CD14-positive monocyte (primary cell): ENCODE measurements at regions not wholly inside any gene's neighbourhood (a gene's known extent, or its start where the extent isn't known, plus 50 kb on each side); places are given as distances from the start of the nearest gene placed in this dataset.
"Not testable (repeated sequence)": the region's sequence is repeated elsewhere in the genome, so short reads cannot be mapped to it uniquely, and the experiment has no call there.

ENCODE experiments used
- DNase-seq, 3 donors: peaks; one replicate each; pipeline ENCODE4 v3.0.0-alpha.2; 2011 to 2022
- H2AFZ ChIP-seq: 2 replicates; pipeline ENCODE4 v1.6.0; 2012; ENCODE audit warnings: mild to moderate bottlenecking, low read depth, low read length, inconsistent platforms; ENCODE audit not compliant: insufficient read depth, poor library complexity, severe bottlenecking
- H3K27ac ChIP-seq, 2 donors: 1 replicate in 1 of 2; 2 replicates in 1 of 2; pipeline ENCODE4 v1.5.1; 2012 to 2013; ENCODE audit warnings: low read length in 2 of 2, control low read depth in 1 of 2, inconsistent platforms in 1 of 2, low read depth in 1 of 2, mild to moderate bottlenecking in 1 of 2
- H3K27me3 ChIP-seq, 2 donors: one replicate each; pipeline versions ENCODE4 v1.6.0 to v1.6.1; 2011 to 2013; ENCODE audit warnings: low read length in 2 of 2; ENCODE audit not compliant: control insufficient read depth in 2 of 2, insufficient read depth in 2 of 2
- H3K36me3 ChIP-seq, 2 donors: replicated peaks in 1 of 2; 1 replicate in 1 of 2; 2 replicates in 1 of 2; pipeline versions ENCODE4 v1.5.1 to v1.6.1; 2012 to 2013; ENCODE audit warnings: low read length in 2 of 2, control low read depth in 1 of 2, inconsistent platforms in 1 of 2, mild to moderate bottlenecking in 1 of 2; ENCODE audit not compliant: insufficient read depth in 2 of 2, control insufficient read depth in 1 of 2
- H3K4me1 ChIP-seq, 2 donors: 1 replicate in 1 of 2; 2 replicates in 1 of 2; pipeline versions ENCODE4 v1.5.1 to v1.6.1; 2012 to 2013; ENCODE audit warnings: low read length in 2 of 2, control low read depth in 1 of 2, inconsistent platforms in 1 of 2, mild to moderate bottlenecking in 1 of 2, moderate library complexity in 1 of 2; ENCODE audit not compliant: insufficient read depth in 2 of 2, control insufficient read depth in 1 of 2
- H3K4me2 ChIP-seq: replicated peaks from 2 replicates; pipeline ENCODE3; 2012; ENCODE audit warnings: low read length, moderate library complexity, mild to moderate bottlenecking; ENCODE audit not compliant: poor library complexity, severe bottlenecking; ENCODE audit errors: extremely low read depth
- H3K4me3 ChIP-seq, 3 experiments: fragments of 200-600 bp in 1 of 3; sonication (generic) in 1 of 3; replicated peaks in 1 of 3; 1 replicate in 2 of 3; 2 replicates in 1 of 3; pipeline ENCODE4 v1.5.1; 2011 to 2013; ENCODE audit warnings: low read length in 3 of 3, mild to moderate bottlenecking in 3 of 3, control low read depth in 2 of 3, low read depth in 2 of 3, inconsistent platforms in 1 of 3, moderate library complexity in 1 of 3
- H3K79me2 ChIP-seq: 2 replicates; pipeline ENCODE4 v1.6.0; 2012; ENCODE audit warnings: mild to moderate bottlenecking, control low read depth, inconsistent platforms, low read length, moderate library complexity; ENCODE audit not compliant: insufficient read depth
- H3K9ac ChIP-seq: 2 replicates; pipeline ENCODE4 v1.6.0; 2017; ENCODE audit warnings: low read length, mild to moderate bottlenecking; ENCODE audit not compliant: insufficient read depth, poor library complexity, severe bottlenecking
- H3K9me3 ChIP-seq, 2 donors: replicated peaks in 1 of 2; 1 replicate in 1 of 2; 2 replicates in 1 of 2; pipeline versions ENCODE4 v1.5.1 to v1.6.1; 2012 to 2013; ENCODE audit warnings: low read length in 2 of 2, control low read depth in 1 of 2; ENCODE audit not compliant: control insufficient read depth in 1 of 2, insufficient read depth in 1 of 2
- H4K20me1 ChIP-seq: 2 replicates; pipeline ENCODE4 v1.6.0; 2012; ENCODE audit warnings: mild to moderate bottlenecking, low read length, control low read depth, moderate library complexity; ENCODE audit not compliant: insufficient read depth
- H3K27ac Mint-ChIP-seq, 7 donors: one replicate each; pipeline ENCODE4 v1.8.0; 2020; ENCODE audit warnings: mild to moderate bottlenecking in 7 of 7, mixed read lengths in 7 of 7, moderate library complexity in 6 of 7, inconsistent platforms in 2 of 7
- H3K27me3 Mint-ChIP-seq, 3 donors: one replicate each; pipeline ENCODE4 v1.8.0; 2021 to 2022; ENCODE audit warnings: low read depth in 3 of 3, mild to moderate bottlenecking in 3 of 3, mixed read lengths in 3 of 3, moderate library complexity in 3 of 3, inconsistent platforms in 1 of 3
- H3K36me3 Mint-ChIP-seq, 2 donors: one replicate each; pipeline ENCODE4 v1.8.0; 2020; ENCODE audit warnings: mixed read lengths in 2 of 2, inconsistent platforms in 1 of 2, mild to moderate bottlenecking in 1 of 2
- H3K4me1 Mint-ChIP-seq: one replicate; pipeline ENCODE4 v1.8.0; 2020; ENCODE audit warnings: mild to moderate bottlenecking, mixed read lengths
- H3K4me3 Mint-ChIP-seq, 2 donors: one replicate each; pipeline ENCODE4 v1.8.0; 2020; ENCODE audit warnings: mild to moderate bottlenecking in 2 of 2, mixed read lengths in 2 of 2, moderate library complexity in 1 of 2
- H3K9me3 Mint-ChIP-seq, 7 donors: one replicate each; pipeline ENCODE4 v1.8.0; 2020 to 2022; ENCODE audit warnings: mixed read lengths in 7 of 7, mild to moderate bottlenecking in 6 of 7, moderate library complexity in 6 of 7, inconsistent platforms in 2 of 7
- WGBS: methylation state at CpG from one replicate; pipeline ENCODE4 v1.1.5; 2013; ENCODE audit warnings: missing lambda C conversion rate; ENCODE audit not compliant: insufficient coverage; 5-methylcytosine and 5-hydroxymethylcytosine counted together
- intact Hi-C, 2 donors: fragments of 100-400 bp; cut with micrococcal nuclease; formaldehyde crosslinking; loops; one replicate each; pipeline versions ENCODE4 v1.15.0 to v1.15.1; 2023
- TF ChIP-seq, protein P1 (sequence below): fragments of 200-600 bp; IDR thresholded peaks from one replicate; pipeline ENCODE4 v1.8.0; 2022; ENCODE audit warnings: antibody characterized with exemption, mild to moderate bottlenecking

DNA sequence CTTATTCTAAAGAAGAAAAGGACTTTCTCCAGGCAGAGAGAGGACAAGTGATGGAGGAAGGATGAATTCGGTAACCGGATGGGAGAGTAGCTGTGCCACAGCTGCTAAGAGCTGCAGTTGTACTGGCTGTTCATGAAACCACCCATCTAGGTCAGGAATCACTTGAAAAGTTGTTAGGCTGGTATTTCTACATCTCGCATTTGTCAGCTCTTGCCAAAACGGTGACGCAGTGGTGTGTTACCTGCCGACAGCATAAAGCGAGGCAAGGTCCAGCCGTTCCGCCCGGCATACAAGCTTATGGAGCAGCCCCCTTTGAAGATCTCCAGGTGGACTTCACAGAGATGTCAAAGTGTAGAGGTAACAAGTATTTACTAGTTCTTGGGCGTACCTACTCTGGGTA lies 87.3 kb upstream of the DEFB108B start:
- intact Hi-C loops, H4K20me1 ChIP-seq, H3K27ac ChIP-seq, H3K4me1 ChIP-seq, H3K4me2 ChIP-seq, H3K4me3 ChIP-seq, H3K9me3 ChIP-seq, H3K36me3 ChIP-seq, H3K4me1 Mint-ChIP-seq, DNase-seq, H2AFZ ChIP-seq, H3K36me3 Mint-ChIP-seq, H3K9me3 Mint-ChIP-seq, H3K9ac ChIP-seq, H3K79me2 ChIP-seq: not testable (repeated sequence)
- whole genome bisulfite sequencing: 100% methylated on average over 2 of the region's 11 CpGs
- Mint-ChIP-seq H3K27ac (peak overlapping the region in 1 of 7 donors; percentile 8), H3K27me3 (peaks cover 38 to 47% (median 41%) of the 10 kb centered on the region in 3 donors), H3K4me3 (peak overlapping the region in 1 of 2 donors; percentile 39)
- H3K27me3 ChIP-seq: peaks cover 9 to 17% of the 10 kb centered on the region in 2 donors

DNA sequence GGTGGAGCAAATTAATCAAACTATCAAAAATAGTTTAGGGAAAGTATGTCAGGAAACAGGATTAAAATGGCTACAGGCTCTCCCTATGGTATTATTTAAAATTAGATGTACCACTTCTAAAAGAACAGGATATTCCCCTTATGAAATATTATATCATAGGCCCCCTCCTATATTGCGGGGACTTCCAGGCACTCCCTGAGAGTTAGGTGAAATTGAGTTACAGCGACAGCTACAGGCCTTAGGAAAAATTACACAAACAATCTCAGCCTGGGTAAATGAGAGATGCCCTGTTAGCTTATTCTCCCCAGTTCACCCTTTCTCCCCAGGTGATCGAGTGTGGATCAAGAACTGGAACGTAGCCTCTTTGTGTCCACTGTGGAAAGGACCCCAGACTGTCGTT lies 86.7 kb upstream of the DEFB108B start:
- H3K9me3 ChIP-seq, H3K9ac ChIP-seq, H3K4me1 ChIP-seq, H3K4me2 ChIP-seq, H3K27ac ChIP-seq, H2AFZ ChIP-seq, intact Hi-C loops, H3K36me3 Mint-ChIP-seq, H3K4me1 Mint-ChIP-seq, H3K4me3 ChIP-seq, H3K4me3 Mint-ChIP-seq, H3K36me3 ChIP-seq, DNase-seq, H3K9me3 Mint-ChIP-seq, H3K79me2 ChIP-seq, H4K20me1 ChIP-seq: not testable (repeated sequence)
- peaks cover 38 to 48% (median 41%) of the 10 kb centered on the region in 3 donors for H3K27me3 Mint-ChIP-seq
- peaks cover 9 to 17% of the 10 kb centered on the region in 2 donors for H3K27me3 ChIP-seq
- no CpG with 5 or more reads among the region's 5 CpGs for WGBS
- H3K27ac Mint-ChIP-seq: peak overlapping the region in 2 of 7 donors; percentile 61 to 69
- TF ChIP-seq, protein P1, sequence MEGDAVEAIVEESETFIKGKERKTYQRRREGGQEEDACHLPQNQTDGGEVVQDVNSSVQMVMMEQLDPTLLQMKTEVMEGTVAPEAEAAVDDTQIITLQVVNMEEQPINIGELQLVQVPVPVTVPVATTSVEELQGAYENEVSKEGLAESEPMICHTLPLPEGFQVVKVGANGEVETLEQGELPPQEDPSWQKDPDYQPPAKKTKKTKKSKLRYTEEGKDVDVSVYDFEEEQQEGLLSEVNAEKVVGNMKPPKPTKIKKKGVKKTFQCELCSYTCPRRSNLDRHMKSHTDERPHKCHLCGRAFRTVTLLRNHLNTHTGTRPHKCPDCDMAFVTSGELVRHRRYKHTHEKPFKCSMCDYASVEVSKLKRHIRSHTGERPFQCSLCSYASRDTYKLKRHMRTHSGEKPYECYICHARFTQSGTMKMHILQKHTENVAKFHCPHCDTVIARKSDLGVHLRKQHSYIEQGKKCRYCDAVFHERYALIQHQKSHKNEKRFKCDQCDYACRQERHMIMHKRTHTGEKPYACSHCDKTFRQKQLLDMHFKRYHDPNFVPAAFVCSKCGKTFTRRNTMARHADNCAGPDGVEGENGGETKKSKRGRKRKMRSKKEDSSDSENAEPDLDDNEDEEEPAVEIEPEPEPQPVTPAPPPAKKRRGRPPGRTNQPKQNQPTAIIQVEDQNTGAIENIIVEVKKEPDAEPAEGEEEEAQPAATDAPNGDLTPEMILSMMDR: peak; percentile 20

DNA sequence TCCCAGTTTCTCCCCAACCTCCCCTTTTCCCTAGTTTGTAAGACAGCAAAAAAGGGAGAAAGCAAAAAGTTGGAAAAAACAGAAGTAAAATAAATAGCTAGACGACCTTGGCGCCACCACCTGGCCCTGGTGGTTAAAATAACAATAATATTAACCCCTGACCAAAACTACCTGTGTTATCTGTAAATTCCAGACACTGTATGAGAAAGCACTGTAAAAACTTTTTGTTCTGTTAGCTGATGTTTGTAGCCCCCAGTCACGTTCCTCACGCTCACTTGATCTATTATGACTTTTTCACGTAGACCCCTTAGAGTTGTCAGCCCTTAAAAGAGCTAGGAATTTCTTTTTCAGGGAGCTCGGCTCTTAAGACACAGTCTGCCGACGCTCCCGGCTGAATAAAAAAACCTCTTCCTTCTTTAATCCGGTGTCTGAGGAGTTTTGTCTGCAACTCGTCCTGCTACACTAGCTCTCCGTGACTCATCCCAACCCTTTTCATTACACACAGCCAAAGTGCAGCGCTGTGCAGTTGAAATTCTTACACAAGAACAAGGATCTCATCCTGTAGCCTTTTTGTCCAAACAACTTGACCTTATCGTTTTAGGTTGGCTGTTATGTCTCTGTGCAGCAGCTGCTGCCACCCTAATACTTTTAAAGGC lies 83.9 kb upstream of the DEFB108B start:
- H3K9ac ChIP-seq, H3K36me3 ChIP-seq, H3K9me3 Mint-ChIP-seq, H3K4me1 Mint-ChIP-seq, H3K4me2 ChIP-seq, DNase-seq, H3K4me3 Mint-ChIP-seq, H3K27me3 ChIP-seq, H2AFZ ChIP-seq, H3K27ac ChIP-seq, H4K20me1 ChIP-seq, H3K36me3 Mint-ChIP-seq, H3K4me1 ChIP-seq, H3K4me3 ChIP-seq, H3K9me3 ChIP-seq, H3K79me2 ChIP-seq, intact Hi-C loops, H3K27ac Mint-ChIP-seq: not testable (repeated sequence)
- H3K27me3 Mint-ChIP-seq: peaks cover 16 to 28% (median 26%) of the 10 kb centered on the region in 3 donors
- 58% methylated on average over 6 of the region's 14 CpGs for WGBS

DNA sequence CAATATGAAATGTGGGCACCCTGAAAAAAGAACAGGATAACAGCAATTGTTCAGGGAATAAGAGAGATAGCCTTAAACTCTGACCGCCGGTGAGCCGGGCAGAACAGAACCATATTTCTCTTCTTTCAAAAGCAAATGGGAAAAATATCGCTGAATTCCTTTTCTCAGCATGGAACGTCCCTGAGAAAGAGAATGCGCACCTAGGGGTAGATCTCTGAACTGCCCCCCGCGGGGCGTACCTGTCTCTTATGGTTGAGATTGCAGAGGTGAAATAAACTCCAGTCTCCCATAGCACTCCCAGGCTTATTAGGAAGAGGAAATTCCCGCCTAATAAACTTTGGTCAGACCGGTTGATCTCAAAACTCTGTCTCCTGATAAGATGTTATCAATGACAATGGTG lies 82.1 kb upstream of the DEFB108B start:
- H3K36me3 Mint-ChIP-seq, H3K79me2 ChIP-seq, intact Hi-C loops, H2AFZ ChIP-seq, H3K9me3 ChIP-seq, H3K27ac ChIP-seq, DNase-seq, H3K27ac Mint-ChIP-seq, H3K4me3 Mint-ChIP-seq, H3K9ac ChIP-seq, H3K4me2 ChIP-seq, H3K4me1 ChIP-seq, H3K36me3 ChIP-seq, H3K4me3 ChIP-seq, H3K9me3 Mint-ChIP-seq, H4K20me1 ChIP-seq, H3K4me1 Mint-ChIP-seq, H3K27me3 ChIP-seq: not testable (repeated sequence)
- H3K27me3 Mint-ChIP-seq: peaks cover 3 to 14% (median 13%) of the 10 kb centered on the region in 3 donors
- no CpG with 5 or more reads among the region's 11 CpGs for WGBS
